ENCODE measurements at regions not wholly inside any gene's neighbourhood (a gene's known extent, or its start where the extent isn't known, plus 50 kb on each side); places are given as distances from the start of the nearest gene placed in this dataset.

GRCh38 chr12:127791217-127791616, 475.8 kb upstream of the TMEM132C start:
- Histone ChIP-seq H3K27me3 (ENCODE audit: insufficient read depth, low read length) (no peaks in the 10 kb centered on the region), H2AFZ (ENCODE audit: low read length) (no peak overlapping the region), H2BK5ac (ENCODE audit: insufficient read length, low read length) (no peak overlapping the region), H3K9ac (ENCODE audit: extremely low read depth, insufficient read length, low read length) (no peak overlapping the region), H2AK5ac (ENCODE audit: insufficient read length, low read length) (no peak overlapping the region), H3K79me2 (ENCODE audit: insufficient read depth, low read length) (no peaks in the 10 kb centered on the region), H3K27ac (ENCODE audit: insufficient read length, low read depth, low read length) (no peak overlapping the region), H3K23ac (ENCODE audit: insufficient read length, low read depth, low read length) (no peak overlapping the region), H3K79me1 (ENCODE audit: insufficient read depth, low read depth, low read length, poor library complexity, severe bottlenecking) (no peaks in the 10 kb centered on the region), H4K8ac (replicated peaks; ENCODE audit: insufficient read length, low read depth, low read length) (no peak overlapping the region), H3K14ac (ENCODE audit: insufficient read depth, low read length) (no peak overlapping the region), H2BK15ac (ENCODE audit: low read depth, low read length) (no peak overlapping the region), H3T11ph (ENCODE audit: low read length) (no peak overlapping the region), H3K4ac (ENCODE audit: low read depth, low read length) (no peak overlapping the region), H2BK20ac (ENCODE audit: low read depth, low read length, poor library complexity, severe bottlenecking) (no peak overlapping the region), H3K18ac (ENCODE audit: insufficient read length, low read depth, low read length) (no peak overlapping the region), H3K4me1 (ENCODE audit: insufficient read depth, low read length) (no peaks in the 10 kb centered on the region), H3K4me2 (ENCODE audit: insufficient read depth, insufficient read length, low read length) (no peak overlapping the region), H2BK120ac (ENCODE audit: low read depth, low read length, poor library complexity, severe bottlenecking) (no peak overlapping the region), H2BK12ac (ENCODE audit: insufficient read length, low read depth, low read length) (no peak overlapping the region), H4K5ac (ENCODE audit: insufficient read length, low read depth, low read length) (no peak overlapping the region), H4K20me1 (ENCODE audit: control insufficient read depth, insufficient read depth, insufficient read length) (no peaks in the 10 kb centered on the region), H3K23me2 (ENCODE audit: insufficient read length, low read depth, low read length, poor library complexity, severe bottlenecking) (no peaks in the 10 kb centered on the region), H4K91ac (ENCODE audit: insufficient read length, low read depth, low read length) (no peak overlapping the region), H3K56ac (ENCODE audit: insufficient read length, low read depth, low read length) (no peak overlapping the region), H3K9me3 (ENCODE audit: control insufficient read depth, low read depth, low read length) (no peaks in the 10 kb centered on the region)
- peaks cover 5 to 6% of the 10 kb centered on the region in 2 experiments for H3K4me1 Mint-ChIP-seq
- H3K36me3 Mint-ChIP-seq (ENCODE audit: insufficient read depth in 1 of 3, low read depth in 3 of 3) = no peaks in the 10 kb centered on the region; a peak in 1 of 7 replicates
- H3K27ac Mint-ChIP-seq = no peak overlapping the region
- WGBS (ENCODE audit: extremely low coverage, insufficient read length, low lambda C conversion rate) = no CpG with 5 or more reads among the region's 7 CpGs
- no peak overlapping the region for H3K4me3 Mint-ChIP-seq
- peaks cover 5% of the 10 kb centered on the region for H3K27me3 Mint-ChIP-seq (ENCODE audit: low read depth)
- DNase-seq = no peak
- TF ChIP-seq CTCF (conservative IDR thresholded peaks at IDR 0.05) = no peak
- H3K9me3 Mint-ChIP-seq = peaks cover 0 to 2% of the 10 kb centered on the region in 2 experiments; a peak in 2 of 5 replicates

All from H9 (cell line).